K562 (cell line): ENCODE measurements at regions not wholly inside any gene's neighbourhood (a gene's known extent, or its start where the extent isn't known, plus 50 kb on each side); places are given as distances from the start of the nearest gene placed in this dataset.

Source experiments
- DMBX1 ChIP-seq: fragments of 250-450 bp; sonication (Bioruptor Pico); IDR thresholded peaks from 2 replicates; pipeline ENCODE4 v1.8.0; 2022; ENCODE audit warnings: inconsistent platforms, mild to moderate bottlenecking, moderate library complexity, borderline replicate concordance
- TF ChIP-seq, protein P1 (sequence below): sonication (generic); formaldehyde crosslinking; IDR thresholded peaks from 2 replicates; pipeline ENCODE4 v1.8.1; 2022; ENCODE audit warnings: missing genetic modification reagents

DNA sequence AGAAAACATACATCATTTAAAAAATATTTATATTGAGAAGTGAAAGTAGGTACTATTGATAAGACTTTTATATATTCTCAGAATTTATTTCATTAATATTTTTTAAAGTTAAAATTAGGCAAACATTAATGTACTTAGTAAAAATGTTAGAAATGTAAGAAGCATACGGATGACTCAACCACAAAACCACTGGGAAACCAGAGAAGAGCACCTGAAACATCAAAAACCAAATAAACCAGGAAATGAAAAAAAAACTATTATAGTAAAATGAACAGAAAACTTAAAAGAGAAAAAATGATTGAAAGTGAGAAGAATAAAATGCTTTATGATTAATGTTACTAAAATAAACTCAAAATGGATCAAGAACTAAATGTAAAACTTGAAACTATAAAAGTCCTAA lies 233.2 kb upstream of the DAB2 start:
- TF ChIP-seq DMBX1 (CRISPR knock-in tag): no peak
- TF ChIP-seq, protein P1, sequence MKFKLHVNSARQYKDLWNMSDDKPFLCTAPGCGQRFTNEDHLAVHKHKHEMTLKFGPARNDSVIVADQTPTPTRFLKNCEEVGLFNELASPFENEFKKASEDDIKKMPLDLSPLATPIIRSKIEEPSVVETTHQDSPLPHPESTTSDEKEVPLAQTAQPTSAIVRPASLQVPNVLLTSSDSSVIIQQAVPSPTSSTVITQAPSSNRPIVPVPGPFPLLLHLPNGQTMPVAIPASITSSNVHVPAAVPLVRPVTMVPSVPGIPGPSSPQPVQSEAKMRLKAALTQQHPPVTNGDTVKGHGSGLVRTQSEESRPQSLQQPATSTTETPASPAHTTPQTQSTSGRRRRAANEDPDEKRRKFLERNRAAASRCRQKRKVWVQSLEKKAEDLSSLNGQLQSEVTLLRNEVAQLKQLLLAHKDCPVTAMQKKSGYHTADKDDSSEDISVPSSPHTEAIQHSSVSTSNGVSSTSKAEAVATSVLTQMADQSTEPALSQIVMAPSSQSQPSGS (CRISPR knock-in tag): no peak
